GM18498 (cell line): ENCODE measurements at regions not wholly inside any gene's neighbourhood (a gene's known extent, or its start where the extent isn't known, plus 50 kb on each side); places are given as distances from the start of the nearest gene placed in this dataset.

ENCODE experiments used
- ATAC-seq: cut with Tn5 transposase; IDR thresholded peaks from one replicate; pipeline ENCODE4 v1.9.1; 2021; ENCODE audit warnings: mild to moderate bottlenecking, moderate library complexity; ENCODE audit not compliant: unreplicated experiment

- ATAC-seq = no peak
These were observed 175.3 kb upstream of the BRINP1 start for GRCh38 chr9:119544492-119544891.

GRCh38 chr9:119537138-119537537 is 167.9 kb upstream of the BRINP1 start:
- no peak for ATAC-seq

- no peak for ATAC-seq
These were observed 164.3 kb upstream of the BRINP1 start for GRCh38 chr9:119533504-119533903.

- no peak for ATAC-seq
These were observed 157.5 kb upstream of the BRINP1 start for GRCh38 chr9:119526698-119527097.

GRCh38 chr9:119523508-119523907 is 154.3 kb upstream of the BRINP1 start:
- ATAC-seq = no peak

GRCh38 chr9:119522381-119522780 is 153.1 kb upstream of the BRINP1 start:
- no peak for ATAC-seq

GRCh38 chr9:119509291-119509905 is 140.2 kb upstream of the BRINP1 start:
- no peak for ATAC-seq

- no peak for ATAC-seq
These were observed 132.1 kb upstream of the BRINP1 start for GRCh38 chr9:119501374-119501773.

GRCh38 chr9:119500072-119500771 is 131.0 kb upstream of the BRINP1 start:
- ATAC-seq = no peak

- ATAC-seq = no peak
These were observed 118.0 kb upstream of the BRINP1 start for GRCh38 chr9:119487118-119487827.

- ATAC-seq = no peak
These were observed 113.9 kb upstream of the BRINP1 start for GRCh38 chr9:119483153-119483552.

GRCh38 chr9:119477197-119477596 is 108.0 kb upstream of the BRINP1 start:
- ATAC-seq = no peak

GRCh38 chr9:119458068-119458467 is 88.8 kb upstream of the BRINP1 start:
- ATAC-seq = no peak

GRCh38 chr9:119453980-119454379 is 84.7 kb upstream of the BRINP1 start:
- no peak for ATAC-seq

- ATAC-seq = no peak
These were observed 84.3 kb upstream of the BRINP1 start for GRCh38 chr9:119453490-119453911.

GRCh38 chr9:119451426-119451825 is 82.2 kb upstream of the BRINP1 start:
- no peak for ATAC-seq

GRCh38 chr9:119443179-119443578 is 73.9 kb upstream of the BRINP1 start:
- ATAC-seq = no peak

GRCh38 chr9:119441832-119442231 is 72.6 kb upstream of the BRINP1 start:
- ATAC-seq = no peak

GRCh38 chr9:119441338-119441737 is 72.1 kb upstream of the BRINP1 start:
- no peak for ATAC-seq

- ATAC-seq = no peak
These were observed 67.0 kb upstream of the BRINP1 start for GRCh38 chr9:119436261-119436660.

- ATAC-seq = no peak
These were observed 65.8 kb upstream of the BRINP1 start for GRCh38 chr9:119435076-119435475.

GRCh38 chr9:119432428-119432827 is 63.2 kb upstream of the BRINP1 start:
- ATAC-seq = no peak
